GM12865 (cell line): ENCODE measurements at regions not wholly inside any gene's neighbourhood (a gene's known extent, or its start where the extent isn't known, plus 50 kb on each side); places are given as distances from the start of the nearest gene placed in this dataset.

Source experiments
- DNase-seq: peaks from one replicate; pipeline ENCODE4 v3.0.0; 2010; ENCODE audit warnings: low read depth
- H3K4me3 ChIP-seq: 2 replicates; pipeline ENCODE4 v1.5.1; 2011; ENCODE audit warnings: mild to moderate bottlenecking, low read depth, low read length, control low read depth
- TF ChIP-seq, protein P1 (sequence below): IDR thresholded peaks from 2 replicates; pipeline ENCODE4 v1.5.1; 2011; ENCODE audit warnings: low read length, control low read depth, low read depth, inconsistent platforms; ENCODE audit not compliant: insufficient read depth; ENCODE audit errors: missing control alignments

DNA sequence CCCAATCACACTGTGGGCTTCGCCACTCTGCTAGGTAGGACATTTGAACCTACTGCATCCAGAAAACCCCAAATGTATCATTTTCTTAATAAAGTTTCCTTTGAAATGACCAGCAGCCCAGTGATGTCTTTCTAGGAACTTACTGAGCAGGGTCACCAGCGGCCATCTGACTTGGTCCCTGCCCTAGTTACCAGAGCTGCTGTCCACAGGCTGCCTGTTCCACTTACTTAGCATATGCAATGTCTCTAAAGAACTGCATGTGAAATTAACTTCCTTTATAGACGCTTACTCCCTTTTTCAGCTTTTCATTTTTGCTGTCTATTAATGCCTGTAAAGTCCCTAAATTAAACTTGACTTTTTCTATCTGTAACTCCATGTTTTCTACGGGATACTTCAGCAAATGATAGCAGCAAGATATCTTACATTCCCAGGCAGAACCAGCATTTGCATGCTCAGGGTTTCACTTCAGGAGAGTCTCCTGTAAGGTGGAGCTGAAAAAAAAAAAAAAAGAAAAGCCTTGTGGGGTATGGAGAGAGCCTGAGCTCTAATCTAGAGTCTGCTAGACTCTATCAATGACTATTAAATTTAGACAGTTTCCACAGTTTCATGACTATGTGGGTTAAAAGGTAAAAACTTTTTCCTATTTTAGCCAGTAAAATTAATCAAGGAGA is 125.0 kb downstream of the FAT3 start:
- no peak for DNase-seq
- no peak overlapping the region for H3K4me3 ChIP-seq
- TF ChIP-seq, protein P1, sequence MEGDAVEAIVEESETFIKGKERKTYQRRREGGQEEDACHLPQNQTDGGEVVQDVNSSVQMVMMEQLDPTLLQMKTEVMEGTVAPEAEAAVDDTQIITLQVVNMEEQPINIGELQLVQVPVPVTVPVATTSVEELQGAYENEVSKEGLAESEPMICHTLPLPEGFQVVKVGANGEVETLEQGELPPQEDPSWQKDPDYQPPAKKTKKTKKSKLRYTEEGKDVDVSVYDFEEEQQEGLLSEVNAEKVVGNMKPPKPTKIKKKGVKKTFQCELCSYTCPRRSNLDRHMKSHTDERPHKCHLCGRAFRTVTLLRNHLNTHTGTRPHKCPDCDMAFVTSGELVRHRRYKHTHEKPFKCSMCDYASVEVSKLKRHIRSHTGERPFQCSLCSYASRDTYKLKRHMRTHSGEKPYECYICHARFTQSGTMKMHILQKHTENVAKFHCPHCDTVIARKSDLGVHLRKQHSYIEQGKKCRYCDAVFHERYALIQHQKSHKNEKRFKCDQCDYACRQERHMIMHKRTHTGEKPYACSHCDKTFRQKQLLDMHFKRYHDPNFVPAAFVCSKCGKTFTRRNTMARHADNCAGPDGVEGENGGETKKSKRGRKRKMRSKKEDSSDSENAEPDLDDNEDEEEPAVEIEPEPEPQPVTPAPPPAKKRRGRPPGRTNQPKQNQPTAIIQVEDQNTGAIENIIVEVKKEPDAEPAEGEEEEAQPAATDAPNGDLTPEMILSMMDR = no peak

DNA sequence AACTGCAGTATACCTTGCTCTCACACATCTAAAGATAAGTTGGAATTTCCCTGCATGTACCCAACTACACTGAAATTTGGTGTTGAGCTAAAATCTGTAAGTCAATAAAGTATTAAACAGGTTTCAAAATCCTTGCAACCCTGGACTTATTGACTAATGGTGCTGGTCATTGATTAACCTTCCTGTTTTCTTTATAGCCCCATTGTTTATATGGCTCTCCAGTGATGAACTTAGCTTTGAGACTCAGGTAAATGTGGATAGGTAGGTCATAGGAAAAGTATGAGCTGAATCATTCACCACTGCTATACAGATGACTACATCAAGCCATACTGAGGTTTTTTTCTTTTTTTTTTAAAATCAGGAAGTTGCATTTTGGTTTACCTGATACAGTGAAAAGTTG is 132.7 kb downstream of the FAT3 start:
- H3K4me3 ChIP-seq = no peak overlapping the region
- no peak for DNase-seq
- TF ChIP-seq, protein P1 = no peak

DNA sequence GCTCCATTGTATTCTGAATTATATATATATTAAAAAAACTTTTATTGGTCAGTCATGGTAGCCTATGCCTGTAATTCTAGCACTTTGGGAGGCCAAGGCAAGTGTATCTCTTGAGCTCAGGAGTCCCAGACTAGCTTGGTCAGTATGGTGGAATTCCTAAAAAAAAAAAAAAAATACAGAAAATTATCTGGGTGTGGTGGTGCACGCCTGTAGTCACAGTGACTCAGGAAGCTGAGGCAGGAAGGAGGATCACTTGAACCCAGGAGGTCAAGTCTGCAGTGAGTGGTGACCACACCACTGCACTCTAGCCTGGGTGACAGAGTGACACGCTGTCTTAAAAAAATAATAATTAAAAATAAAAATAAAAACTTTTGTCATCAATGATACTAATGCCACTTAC is 133.2 kb downstream of the FAT3 start:
- no peak overlapping the region for H3K4me3 ChIP-seq
- no peak for DNase-seq
- TF ChIP-seq, protein P1 = no peak

DNA sequence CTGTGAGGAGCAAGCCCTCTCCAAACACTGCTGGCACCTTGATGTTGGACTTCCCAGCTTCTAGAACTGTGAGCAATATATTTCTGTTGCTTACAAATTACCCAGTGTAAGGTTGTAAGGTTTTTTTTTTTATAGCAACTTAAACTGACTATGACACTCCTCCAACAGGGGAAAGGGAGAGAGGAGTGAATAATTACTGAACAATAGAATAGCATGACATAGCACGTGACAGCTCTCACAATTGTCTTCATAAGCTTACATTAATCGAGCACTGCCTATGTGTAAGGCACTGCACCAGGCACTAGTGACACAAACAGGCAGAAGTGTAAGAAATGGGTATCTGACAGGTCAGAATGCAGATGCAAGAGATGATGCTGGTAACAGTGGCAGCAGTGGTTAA is 136.9 kb downstream of the FAT3 start:
- H3K4me3 ChIP-seq = no peak overlapping the region
- no peak for DNase-seq
- TF ChIP-seq, protein P1 = no peak

DNA sequence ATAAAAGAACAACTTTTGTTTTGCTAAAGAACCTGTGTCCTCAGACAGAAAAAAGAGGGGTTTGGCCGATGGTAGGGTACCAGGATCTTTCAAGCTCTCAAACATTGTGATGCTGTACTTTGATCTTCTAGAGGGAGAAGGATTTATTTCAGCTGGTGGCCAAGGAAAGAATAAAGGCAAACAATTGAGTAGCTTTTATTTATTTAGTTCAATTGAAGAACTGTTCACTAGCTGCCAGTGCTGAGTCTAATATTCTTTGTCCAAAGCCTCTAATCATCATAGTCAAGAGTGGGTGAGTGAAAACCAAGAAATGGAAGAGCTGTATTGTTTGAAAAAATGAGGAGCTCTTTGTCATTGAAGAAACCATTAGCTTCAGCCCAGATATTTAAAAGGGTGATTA is 138.4 kb downstream of the FAT3 start:
- H3K4me3 ChIP-seq = no peak overlapping the region
- TF ChIP-seq, protein P1 = no peak
- DNase-seq = no peak

DNA sequence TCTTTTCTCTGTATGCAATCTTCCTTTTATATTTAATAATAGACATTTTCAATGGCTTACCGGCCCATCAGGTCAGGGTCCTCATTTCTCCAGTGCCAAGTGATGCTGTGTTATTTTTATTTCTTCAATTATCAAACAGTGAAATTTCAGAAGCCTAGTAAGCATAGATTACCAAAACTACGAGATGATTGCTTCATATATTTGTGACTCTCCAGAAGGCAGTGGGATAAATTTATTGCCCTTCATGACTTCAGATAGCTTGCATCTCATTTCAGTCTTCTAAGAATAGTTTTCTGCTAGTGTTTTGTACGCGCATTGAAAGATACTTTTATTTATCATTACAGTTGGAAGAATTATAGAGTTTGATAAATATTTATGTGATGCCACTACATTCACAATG is 139.6 kb downstream of the FAT3 start:
- DNase-seq = no peak
- no peak overlapping the region for H3K4me3 ChIP-seq
- TF ChIP-seq, protein P1 = no peak

DNA sequence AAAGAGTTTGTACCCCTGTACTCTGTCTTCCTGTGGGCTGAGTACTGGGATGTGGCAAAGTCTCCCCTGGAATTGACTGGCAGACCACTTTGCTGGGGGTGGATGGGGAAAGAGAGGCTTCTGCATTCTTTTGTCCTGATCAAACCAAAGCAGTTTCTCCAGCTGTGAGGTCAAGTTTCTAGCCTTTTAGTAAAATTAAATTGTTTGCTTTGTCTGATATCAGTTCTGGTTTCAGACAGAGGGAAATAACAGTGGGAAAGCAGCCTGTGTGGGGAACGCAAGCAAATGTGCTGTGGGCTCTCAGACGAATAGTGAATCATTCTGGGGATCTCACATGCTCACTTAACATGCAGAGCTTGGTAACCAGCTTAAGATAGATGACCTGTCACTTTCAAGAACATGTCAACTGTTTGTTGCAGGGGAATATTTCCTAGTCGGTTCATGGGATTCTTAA is 151.6 kb downstream of the FAT3 start:
- no peak for DNase-seq
- no peak overlapping the region for H3K4me3 ChIP-seq
- TF ChIP-seq, protein P1 = no peak
